MM.1S (cell line): ENCODE measurements at regions not wholly inside any gene's neighbourhood (a gene's known extent, or its start where the extent isn't known, plus 50 kb on each side); places are given as distances from the start of the nearest gene placed in this dataset.

Experiments
- EZH2 ChIP-seq: fragments of 300-600 bp; sonication (generic); optimal IDR thresholded peaks from 2 replicates; pipeline ENCODE3; 2017; ENCODE audit warnings: low read depth, mild to moderate bottlenecking, antibody characterized with exemption, low read length, mixed read lengths
- EZH2phosphoT487 ChIP-seq: fragments of 300-600 bp; sonication (generic); IDR thresholded peaks from 2 replicates; pipeline ENCODE4 v1.6.1; 2018; ENCODE audit warnings: antibody characterized with exemption, low read length
- TF ChIP-seq, protein P1 (sequence below): fragments of 300-600 bp; sonication (generic); IDR thresholded peaks from 2 replicates; pipeline ENCODE4 v1.5.1; 2016; ENCODE audit warnings: antibody characterized with exemption, low read length, mixed read lengths

DNA sequence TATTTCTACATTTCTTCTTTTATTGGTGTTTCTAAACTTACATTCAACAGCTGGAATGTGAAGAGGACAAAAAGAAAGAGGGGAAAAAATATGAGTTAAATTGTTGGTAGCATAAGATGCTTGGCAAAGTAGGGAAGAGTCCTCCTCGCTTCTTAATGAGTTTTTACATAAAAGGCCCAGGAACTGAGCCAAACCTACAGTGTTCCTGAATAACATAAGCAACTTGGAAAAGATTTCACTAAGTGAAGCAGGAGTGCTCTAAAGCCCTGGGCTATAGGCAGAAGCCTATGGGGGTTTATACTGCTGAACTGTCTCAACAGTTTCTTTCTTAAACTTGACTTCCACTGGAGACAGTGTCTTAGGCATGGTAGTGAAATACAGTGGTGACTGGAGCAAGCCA lies 115.0 kb upstream of the USP25 start:
- TF ChIP-seq EZH2phosphoT487 = no peak
- TF ChIP-seq, protein P1, sequence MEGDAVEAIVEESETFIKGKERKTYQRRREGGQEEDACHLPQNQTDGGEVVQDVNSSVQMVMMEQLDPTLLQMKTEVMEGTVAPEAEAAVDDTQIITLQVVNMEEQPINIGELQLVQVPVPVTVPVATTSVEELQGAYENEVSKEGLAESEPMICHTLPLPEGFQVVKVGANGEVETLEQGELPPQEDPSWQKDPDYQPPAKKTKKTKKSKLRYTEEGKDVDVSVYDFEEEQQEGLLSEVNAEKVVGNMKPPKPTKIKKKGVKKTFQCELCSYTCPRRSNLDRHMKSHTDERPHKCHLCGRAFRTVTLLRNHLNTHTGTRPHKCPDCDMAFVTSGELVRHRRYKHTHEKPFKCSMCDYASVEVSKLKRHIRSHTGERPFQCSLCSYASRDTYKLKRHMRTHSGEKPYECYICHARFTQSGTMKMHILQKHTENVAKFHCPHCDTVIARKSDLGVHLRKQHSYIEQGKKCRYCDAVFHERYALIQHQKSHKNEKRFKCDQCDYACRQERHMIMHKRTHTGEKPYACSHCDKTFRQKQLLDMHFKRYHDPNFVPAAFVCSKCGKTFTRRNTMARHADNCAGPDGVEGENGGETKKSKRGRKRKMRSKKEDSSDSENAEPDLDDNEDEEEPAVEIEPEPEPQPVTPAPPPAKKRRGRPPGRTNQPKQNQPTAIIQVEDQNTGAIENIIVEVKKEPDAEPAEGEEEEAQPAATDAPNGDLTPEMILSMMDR = no peak
- no peak for TF ChIP-seq EZH2
